ENCODE measurements at regions not wholly inside any gene's neighbourhood (a gene's known extent, or its start where the extent isn't known, plus 50 kb on each side); places are given as distances from the start of the nearest gene placed in this dataset.
"Not testable (repeated sequence)": the region's sequence is repeated elsewhere in the genome, so short reads cannot be mapped to it uniquely, and the experiment has no call there.

- TF ChIP-seq, protein P1, sequence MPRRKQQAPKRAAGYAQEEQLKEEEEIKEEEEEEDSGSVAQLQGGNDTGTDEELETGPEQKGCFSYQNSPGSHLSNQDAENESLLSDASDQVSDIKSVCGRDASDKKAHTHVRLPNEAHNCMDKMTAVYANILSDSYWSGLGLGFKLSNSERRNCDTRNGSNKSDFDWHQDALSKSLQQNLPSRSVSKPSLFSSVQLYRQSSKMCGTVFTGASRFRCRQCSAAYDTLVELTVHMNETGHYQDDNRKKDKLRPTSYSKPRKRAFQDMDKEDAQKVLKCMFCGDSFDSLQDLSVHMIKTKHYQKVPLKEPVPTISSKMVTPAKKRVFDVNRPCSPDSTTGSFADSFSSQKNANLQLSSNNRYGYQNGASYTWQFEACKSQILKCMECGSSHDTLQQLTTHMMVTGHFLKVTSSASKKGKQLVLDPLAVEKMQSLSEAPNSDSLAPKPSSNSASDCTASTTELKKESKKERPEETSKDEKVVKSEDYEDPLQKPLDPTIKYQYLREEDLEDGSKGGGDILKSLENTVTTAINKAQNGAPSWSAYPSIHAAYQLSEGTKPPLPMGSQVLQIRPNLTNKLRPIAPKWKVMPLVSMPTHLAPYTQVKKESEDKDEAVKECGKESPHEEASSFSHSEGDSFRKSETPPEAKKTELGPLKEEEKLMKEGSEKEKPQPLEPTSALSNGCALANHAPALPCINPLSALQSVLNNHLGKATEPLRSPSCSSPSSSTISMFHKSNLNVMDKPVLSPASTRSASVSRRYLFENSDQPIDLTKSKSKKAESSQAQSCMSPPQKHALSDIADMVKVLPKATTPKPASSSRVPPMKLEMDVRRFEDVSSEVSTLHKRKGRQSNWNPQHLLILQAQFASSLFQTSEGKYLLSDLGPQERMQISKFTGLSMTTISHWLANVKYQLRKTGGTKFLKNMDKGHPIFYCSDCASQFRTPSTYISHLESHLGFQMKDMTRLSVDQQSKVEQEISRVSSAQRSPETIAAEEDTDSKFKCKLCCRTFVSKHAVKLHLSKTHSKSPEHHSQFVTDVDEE (CRISPR knock-in tag; IDR thresholded peaks at IDR 0.05), result not testable (repeated sequence)
- TF ChIP-seq ZFP30 (CRISPR knock-in tag; IDR thresholded peaks at IDR 0.05); BACH2 (CRISPR knock-in tag; IDR thresholded peaks at IDR 0.05; ENCODE audit: borderline replicate concordance); RARB (CRISPR knock-in tag; IDR thresholded peaks at IDR 0.05); CSDC2 (CRISPR knock-in tag; IDR thresholded peaks at IDR 0.05); ZNF565 (CRISPR knock-in tag; conservative IDR thresholded peaks at IDR 0.05; ENCODE audit: low read depth): not testable (repeated sequence)
- TF ChIP-seq, protein P2, sequence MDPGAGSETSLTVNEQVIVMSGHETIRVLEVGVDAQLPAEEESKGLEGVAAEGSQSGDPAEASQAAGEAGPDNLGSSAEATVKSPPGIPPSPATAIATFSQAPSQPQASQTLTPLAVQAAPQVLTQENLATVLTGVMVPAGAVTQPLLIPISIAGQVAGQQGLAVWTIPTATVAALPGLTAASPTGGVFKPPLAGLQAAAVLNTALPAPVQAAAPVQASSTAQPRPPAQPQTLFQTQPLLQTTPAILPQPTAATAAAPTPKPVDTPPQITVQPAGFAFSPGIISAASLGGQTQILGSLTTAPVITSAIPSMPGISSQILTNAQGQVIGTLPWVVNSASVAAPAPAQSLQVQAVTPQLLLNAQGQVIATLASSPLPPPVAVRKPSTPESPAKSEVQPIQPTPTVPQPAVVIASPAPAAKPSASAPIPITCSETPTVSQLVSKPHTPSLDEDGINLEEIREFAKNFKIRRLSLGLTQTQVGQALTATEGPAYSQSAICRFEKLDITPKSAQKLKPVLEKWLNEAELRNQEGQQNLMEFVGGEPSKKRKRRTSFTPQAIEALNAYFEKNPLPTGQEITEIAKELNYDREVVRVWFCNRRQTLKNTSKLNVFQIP (CRISPR knock-in tag; IDR thresholded peaks at IDR 0.05; ENCODE audit: borderline replicate concordance, low read depth), result not testable (repeated sequence)
These were observed 94.2 kb upstream of the RANBP3L start for GRCh38 chr5:36395947-36396346.
